NT2/D1 (cell line): ENCODE measurements at regions not wholly inside any gene's neighbourhood (a gene's known extent, or its start where the extent isn't known, plus 50 kb on each side); places are given as distances from the start of the nearest gene placed in this dataset.

Source experiments
- YY1 ChIP-seq: IDR thresholded peaks from 2 replicates; pipeline ENCODE4 v1.6.1; 2011; ENCODE audit not compliant: insufficient read length, insufficient read depth
- ZNF274 ChIP-seq: IDR thresholded peaks from 2 replicates; pipeline ENCODE4 v1.6.1; 2011; ENCODE audit warnings: mild to moderate bottlenecking, low read depth, low read length

- TF ChIP-seq ZNF274: no peak
- no peak for TF ChIP-seq YY1
These were observed 209.2 kb downstream of the CTTN start for GRCh38 chr11:70607561-70607960.
